ENCODE measurements at regions not wholly inside any gene's neighbourhood (a gene's known extent, or its start where the extent isn't known, plus 50 kb on each side); places are given as distances from the start of the nearest gene placed in this dataset.
A peak's percentile ranks its signal among the peaks of the same experiment; 100 is the strongest.
"Not testable (repeated sequence)": the region's sequence is repeated elsewhere in the genome, so short reads cannot be mapped to it uniquely, and the experiment has no call there.

DNA sequence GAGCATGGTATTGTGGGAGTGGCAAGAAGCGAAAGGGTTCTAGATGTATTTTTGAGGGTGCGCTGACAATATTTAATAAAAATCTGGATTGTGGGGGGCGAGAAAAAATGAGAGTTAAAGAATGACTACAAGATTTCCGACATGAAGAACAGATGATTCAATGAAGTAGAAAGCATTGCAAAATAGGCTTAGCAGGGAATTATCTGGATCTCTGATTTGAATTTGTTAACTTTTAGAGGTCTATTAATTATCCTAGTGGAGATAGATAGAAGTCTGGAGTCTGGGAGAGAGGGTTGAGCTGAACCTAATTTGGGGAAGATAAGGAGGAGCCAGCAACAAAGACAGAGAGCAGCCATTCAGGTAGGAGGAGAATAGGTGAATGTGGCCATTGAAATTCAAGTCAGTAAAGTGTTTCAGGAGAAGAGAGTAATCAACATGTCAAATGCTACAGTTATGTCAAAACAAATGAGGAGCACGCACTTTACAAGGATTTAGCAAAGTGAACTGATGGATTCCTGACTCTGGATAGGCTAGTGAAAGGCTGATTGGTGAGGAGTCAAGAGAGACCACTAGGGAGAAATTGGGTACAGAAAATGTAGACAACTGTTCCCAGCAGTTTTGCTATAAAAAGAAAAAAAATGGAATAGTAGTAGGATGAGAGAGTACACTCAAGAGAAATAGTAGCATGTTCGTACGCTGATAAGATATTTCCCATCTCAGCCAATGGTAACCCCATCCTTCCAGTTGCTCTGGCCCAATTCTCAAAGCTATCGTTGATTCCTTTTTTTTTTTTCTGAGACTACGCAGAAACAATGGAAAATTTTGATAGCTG, 393.2 kb upstream of the CXADR start:
- DNase-seq: no peak
- no peak for ATAC-seq
- intact Hi-C loops (cut with DNase I, micrococcal nuclease): no loop called here

GRCh38 chr21:17127395-17127794, 385.4 kb upstream of the CXADR start:
- intact Hi-C loops (cut with DNase I, micrococcal nuclease); DNase-seq; ATAC-seq: not testable (repeated sequence)

GRCh38 chr21:17128132-17128531, 384.7 kb upstream of the CXADR start:
- no peak for ATAC-seq
- no peak for DNase-seq
- intact Hi-C loops (cut with DNase I, micrococcal nuclease): no loop called here

GRCh38 chr21:17139159-17139558, 373.7 kb upstream of the CXADR start:
- peak; percentile 51 for ATAC-seq
- intact Hi-C loops (cut with DNase I, micrococcal nuclease): not testable (repeated sequence)

DNA sequence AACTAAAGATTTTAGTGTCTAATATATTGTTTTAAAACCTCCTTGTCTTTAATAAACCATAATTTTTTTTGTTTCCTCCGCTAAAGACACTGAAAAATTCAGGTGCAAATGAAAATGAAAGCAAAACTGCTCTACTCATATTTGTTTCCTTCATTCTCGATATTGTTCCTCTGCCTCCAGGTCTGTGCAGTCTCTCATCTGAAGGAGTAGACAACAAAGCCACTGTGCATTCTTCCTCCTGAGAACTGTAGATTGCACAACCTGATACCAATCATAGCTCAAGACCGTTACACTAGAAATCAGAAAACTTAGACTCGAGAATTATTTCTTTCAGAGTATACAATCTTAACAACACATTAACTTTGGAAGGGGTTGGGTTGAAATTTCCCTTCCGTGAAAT, 373.1 kb upstream of the CXADR start:
- intact Hi-C loops (cut with DNase I, micrococcal nuclease): no loop called here
- peak; percentile 73 for ATAC-seq
- no peak for DNase-seq

More at GRCh38 chr21:17139159-17139558, 373.7 kb upstream of the CXADR start:
- DNase-seq: not testable (repeated sequence)

GRCh38 chr21:17146426-17146825, 366.4 kb upstream of the CXADR start:
- intact Hi-C loops (cut with DNase I, micrococcal nuclease): no loop called here
- DNase-seq (no peak), ATAC-seq (peak; percentile 58)

- DNase-seq (no peak), ATAC-seq (no peak)
- intact Hi-C loops (cut with DNase I, micrococcal nuclease): no loop called here
Measured at GRCh38 chr21:17159697-17160096, 353.1 kb upstream of the CXADR start.

DNA sequence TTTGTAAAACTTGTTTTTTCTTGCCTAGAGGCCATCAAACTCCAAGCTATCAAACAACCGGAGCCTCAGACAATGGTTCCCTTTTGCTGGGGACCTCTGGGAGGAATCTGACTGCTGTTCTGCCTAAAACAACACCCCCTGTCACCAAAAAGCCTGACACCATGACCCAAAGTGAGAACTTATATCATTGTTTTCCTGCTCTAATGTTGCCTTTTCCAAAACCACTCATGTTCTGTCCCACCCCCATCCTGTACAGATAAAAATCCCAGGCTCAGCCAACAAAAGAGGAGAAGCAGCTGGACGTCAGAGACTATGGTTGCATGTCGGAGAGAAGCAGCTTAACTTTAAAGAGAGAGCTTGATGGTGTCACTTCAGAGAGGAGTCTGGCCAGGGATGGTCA, 327.2 kb upstream of the CXADR start:
- DNase-seq (no peak), ATAC-seq (no peak)
- intact Hi-C loops (cut with DNase I, micrococcal nuclease): no loop called here

DNA sequence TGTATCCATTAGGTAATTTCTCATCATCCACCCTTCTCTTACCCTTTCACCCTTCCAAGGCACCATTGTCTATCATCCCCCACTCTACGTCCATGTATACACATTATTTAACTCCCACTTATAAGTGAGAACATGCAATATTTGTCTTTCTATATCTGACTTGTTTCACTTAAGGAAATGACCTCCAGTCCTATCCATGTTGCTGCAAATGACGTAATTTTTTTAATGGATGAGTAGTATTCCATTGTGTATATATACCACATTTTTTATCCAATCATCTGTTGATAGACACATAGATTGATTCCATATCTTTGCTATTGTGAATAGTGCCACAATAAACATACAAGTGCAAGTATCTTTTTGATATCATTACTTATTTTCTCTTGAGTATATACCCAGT, 322.9 kb upstream of the CXADR start:
- no peak for ATAC-seq

DNA sequence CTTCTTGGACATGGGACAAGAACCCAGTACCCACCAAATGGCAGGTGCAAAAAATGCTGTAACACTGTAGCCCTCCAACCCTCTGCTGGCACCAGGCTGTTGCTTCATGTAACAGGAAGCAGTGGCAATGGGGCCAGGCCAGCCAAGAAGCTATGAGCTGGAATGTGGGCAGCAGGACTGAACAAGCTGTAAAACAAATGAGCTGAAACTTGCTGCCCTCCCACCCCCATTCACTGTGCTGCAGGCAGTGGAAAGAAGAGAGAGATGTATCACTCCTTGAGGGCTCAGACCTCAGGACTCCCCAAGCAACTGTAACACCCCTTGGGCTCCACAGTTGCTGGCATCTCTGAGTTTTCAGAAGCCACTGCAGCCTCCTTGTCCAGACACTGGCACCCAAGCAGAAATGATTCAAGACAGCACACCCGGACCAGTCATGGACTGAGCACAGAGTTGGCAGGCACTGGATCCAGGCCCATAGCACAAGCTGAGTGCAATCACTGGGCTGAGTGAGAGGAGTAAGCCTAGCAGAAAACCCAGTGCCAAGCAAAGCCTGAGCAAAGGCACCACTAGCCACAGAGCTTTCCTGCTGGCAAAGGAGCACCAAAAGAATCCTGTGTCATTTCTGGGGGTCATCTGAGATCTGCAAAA, 321.4 kb upstream of the CXADR start:
- intact Hi-C loops (cut with DNase I, micrococcal nuclease): no loop called here
- no peak for ATAC-seq
- no peak for DNase-seq

More for the DNA sequence above, 322.9 kb upstream of the CXADR start:
- DNase-seq: no peak
- intact Hi-C loops (cut with DNase I, micrococcal nuclease): no loop called here

- no peak for DNase-seq
- ATAC-seq: no peak
- intact Hi-C loops (cut with DNase I, micrococcal nuclease): no loop called here
Measured at GRCh38 chr21:17195351-17195750, 317.5 kb upstream of the CXADR start.

DNA sequence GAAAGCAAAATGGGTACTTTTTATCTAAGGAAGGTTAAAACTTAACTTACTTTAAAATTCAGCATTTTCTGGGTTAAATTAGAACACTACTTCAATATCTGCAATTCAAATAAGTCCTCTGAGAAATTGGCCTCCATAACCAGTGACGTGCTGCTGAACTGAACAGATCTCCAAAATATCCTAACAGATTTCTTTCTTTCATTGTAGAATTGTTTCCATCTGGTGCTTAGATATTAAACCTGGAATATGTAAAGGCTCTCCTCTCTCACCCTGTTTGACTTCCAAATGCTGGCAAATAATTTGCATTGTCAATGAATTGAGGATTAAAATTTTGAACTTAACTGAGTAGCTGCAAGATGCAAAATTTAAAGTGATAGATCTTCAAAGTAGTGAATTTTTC, 316.9 kb upstream of the CXADR start:
- intact Hi-C loops (cut with DNase I, micrococcal nuclease): no loop called here
- DNase-seq (no peak), ATAC-seq (no peak)

GRCh38 chr21:17196623-17197022, 316.2 kb upstream of the CXADR start:
- ATAC-seq (no peak), DNase-seq (no peak)
- intact Hi-C loops (cut with DNase I, micrococcal nuclease): no loop called here

DNA sequence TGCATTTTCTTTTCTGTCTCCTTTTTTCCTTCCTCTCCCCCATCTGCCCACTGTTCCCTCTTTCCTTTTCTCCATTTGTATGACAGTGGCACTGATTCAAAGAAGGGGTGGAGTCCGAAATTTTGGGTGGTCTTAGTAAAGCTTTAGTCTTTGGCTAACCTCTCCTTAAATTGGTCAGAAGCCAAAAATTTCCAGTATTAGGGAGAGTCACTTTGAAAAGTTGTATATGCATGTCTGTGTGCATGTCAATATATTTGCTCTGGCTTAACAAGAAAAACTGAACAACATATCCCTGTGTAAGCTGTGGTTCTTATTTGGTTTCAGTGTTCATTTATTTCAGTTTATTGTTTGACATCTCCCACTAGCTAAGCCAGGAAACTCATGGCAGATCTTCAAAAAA, 314.8 kb upstream of the CXADR start:
- intact Hi-C loops (cut with DNase I, micrococcal nuclease): no loop called here
- ATAC-seq (no peak), DNase-seq (no peak)

- DNase-seq (no peak), ATAC-seq (no peak)
- intact Hi-C loops (cut with DNase I, micrococcal nuclease): no loop called here
Measured at GRCh38 chr21:17200250-17200649, 312.6 kb upstream of the CXADR start.

DNA sequence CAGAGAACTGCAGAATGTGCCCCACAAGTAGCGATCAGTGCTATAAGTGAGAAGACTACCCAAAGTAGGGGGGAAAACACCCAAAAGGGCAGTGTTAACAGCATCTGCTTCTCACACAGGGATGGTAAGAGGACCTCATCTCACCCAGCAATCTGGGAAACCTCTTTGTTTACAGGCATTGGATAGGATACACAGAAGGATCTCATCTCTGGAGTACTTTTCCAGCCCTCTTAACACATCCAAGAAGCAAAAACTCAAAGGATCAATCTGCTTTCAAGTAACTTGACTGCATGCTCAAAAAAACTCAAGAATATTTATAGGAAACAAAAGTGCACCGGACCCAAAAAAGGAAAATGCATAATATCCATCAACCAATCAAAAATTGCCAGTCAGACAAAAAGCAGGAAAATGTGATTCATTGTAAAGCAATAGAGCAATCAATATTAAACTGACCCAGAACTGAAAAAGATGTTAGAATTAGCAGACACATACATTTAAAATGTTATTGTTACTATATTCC, 311.0 kb upstream of the CXADR start:
- intact Hi-C loops (cut with DNase I, micrococcal nuclease): no loop called here

DNA sequence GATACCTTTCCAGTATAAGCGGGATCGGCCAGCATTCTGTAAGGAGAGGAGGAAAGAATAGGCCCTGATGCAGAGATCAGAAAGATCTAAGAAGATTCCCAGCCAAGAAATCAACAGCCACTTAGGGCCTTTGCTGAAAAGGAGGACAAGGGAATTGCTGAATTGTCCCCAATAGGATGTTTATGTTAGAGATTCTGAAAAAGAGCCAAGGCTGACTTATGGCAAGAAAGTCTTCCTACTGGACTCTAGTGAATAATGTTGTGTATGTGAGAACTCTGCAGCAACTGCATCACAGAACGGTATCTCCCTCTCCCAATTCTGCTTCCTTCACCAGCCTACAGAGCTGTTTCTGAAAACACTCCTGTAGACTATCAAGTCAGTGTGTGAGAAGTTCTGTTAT, 298.0 kb upstream of the CXADR start:
- DNase-seq (no peak), ATAC-seq (no peak)

More for the DNA sequence above, 311.0 kb upstream of the CXADR start:
- ATAC-seq: no peak
- no peak for DNase-seq

DNA sequence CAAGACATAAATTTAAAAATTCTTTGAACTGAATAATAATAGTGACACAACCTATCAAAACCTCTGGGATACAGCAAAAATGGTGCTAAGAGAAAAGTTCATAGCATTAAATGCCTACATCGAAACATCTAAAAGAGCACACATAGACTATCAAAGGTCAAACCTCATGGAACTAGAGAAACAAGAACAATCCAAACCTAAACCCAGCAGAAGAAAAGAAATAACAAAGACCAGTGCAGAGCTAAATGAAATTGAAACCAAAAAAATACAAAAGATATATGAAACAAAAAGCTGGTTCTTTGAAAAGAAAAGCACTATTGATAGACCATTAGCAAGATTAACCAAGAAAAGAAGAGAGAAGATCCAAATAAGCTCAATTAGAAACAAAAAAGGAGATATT, 293.8 kb upstream of the CXADR start:
- intact Hi-C loops (cut with DNase I, micrococcal nuclease); DNase-seq; ATAC-seq: not testable (repeated sequence)

More for the DNA sequence above, 298.0 kb upstream of the CXADR start:
- intact Hi-C loops (cut with DNase I, micrococcal nuclease): no loop called here

DNA sequence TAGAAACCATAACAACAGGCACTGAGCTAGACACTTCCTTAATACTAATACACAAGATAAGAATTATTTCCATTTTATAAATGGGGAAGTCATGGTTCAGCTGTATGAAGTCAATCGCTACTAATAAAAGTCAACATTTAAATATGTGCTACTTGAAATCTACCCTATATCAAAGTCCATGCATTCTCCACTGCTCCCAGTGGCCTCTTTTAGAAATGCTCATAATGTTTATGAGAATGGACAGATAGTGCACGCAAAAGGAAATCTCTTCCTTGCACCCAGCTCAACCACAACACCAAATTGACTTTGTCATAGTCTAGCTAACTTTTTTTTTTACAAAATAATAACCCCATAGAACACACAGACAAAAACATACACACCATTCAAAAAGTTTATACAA, 281.7 kb upstream of the CXADR start:
- no peak for ATAC-seq
- intact Hi-C loops (cut with DNase I, micrococcal nuclease): no loop called here
- no peak for DNase-seq

- ATAC-seq (no peak), DNase-seq (no peak)
- intact Hi-C loops (cut with DNase I, micrococcal nuclease): no loop called here
Measured at GRCh38 chr21:17231771-17232170, 281.1 kb upstream of the CXADR start.
